SU-DHL-6 (cell line): ENCODE measurements at regions not wholly inside any gene's neighbourhood (a gene's known extent, or its start where the extent isn't known, plus 50 kb on each side); places are given as distances from the start of the nearest gene placed in this dataset.

Experiments used
- H2AFZ ChIP-seq: fragments of 200-600 bp; sonication (generic); 2 replicates; pipeline ENCODE4 v1.6.1; 2014; ENCODE audit warnings: low read depth, mild to moderate bottlenecking, moderate library complexity, mixed read lengths, antibody characterized with exemption, low read length; ENCODE audit not compliant: severe bottlenecking
- H3F3A ChIP-seq: fragments of 200-600 bp; shearing (Covaris generic); 2 replicates; pipeline ENCODE4 v1.6.0; 2016; ENCODE audit warnings: antibody characterized with exemption, mild to moderate bottlenecking; ENCODE audit not compliant: insufficient read depth
- H3K27ac ChIP-seq: fragments of 200-600 bp; sonication (generic); 2 replicates; pipeline ENCODE4 v1.5.1; 2016; ENCODE audit warnings: low read depth, mild to moderate bottlenecking, low read length, moderate library complexity, mixed read lengths
- H3K27me3 ChIP-seq: fragments of 200-600 bp; sonication (generic), shearing (Covaris generic); 2 replicates; pipeline ENCODE4 v1.6.0; 2014; ENCODE audit warnings: mild to moderate bottlenecking, low read length
- H3K36me3 ChIP-seq: fragments of 200-600 bp; sonication (generic); 2 replicates; pipeline ENCODE4 v1.6.1; 2014; ENCODE audit warnings: mild to moderate bottlenecking, low read length, mixed read lengths
- H3K4me2 ChIP-seq: fragments of 300-600, 200-600 bp; shearing (Covaris generic), sonication (generic); 2 replicates; pipeline ENCODE4 v1.6.0; 2014; ENCODE audit warnings: low read length, low read depth, mild to moderate bottlenecking; ENCODE audit not compliant: poor library complexity, severe bottlenecking
- H3K4me3 ChIP-seq: fragments of 200-600 bp; sonication (generic); 2 replicates; pipeline ENCODE4 v1.5.1; 2014; ENCODE audit warnings: antibody characterized with exemption, low read length, mild to moderate bottlenecking, mixed read lengths; ENCODE audit not compliant: insufficient read depth, poor library complexity, severe bottlenecking
- H3K79me2 ChIP-seq: fragments of 200-600 bp; sonication (generic); 2 replicates; pipeline ENCODE4 v1.6.1; 2014; ENCODE audit warnings: mild to moderate bottlenecking, low read length, moderate library complexity; ENCODE audit not compliant: insufficient read depth
- H3K9ac ChIP-seq: fragments of 200-600 bp; sonication (generic); 2 replicates; pipeline ENCODE4 v1.7.0; 2014; ENCODE audit warnings: mild to moderate bottlenecking, low read length
- H3K9me2 ChIP-seq: fragments of 200-600 bp; sonication (generic); replicated peaks from 2 replicates; pipeline ENCODE4 v1.6.1; 2014; ENCODE audit warnings: low read length; ENCODE audit not compliant: insufficient read depth
- H3K9me3 ChIP-seq: fragments of 200-600 bp; sonication (generic); 2 replicates; pipeline ENCODE4 v1.6.1; 2014; ENCODE audit warnings: low read length, mixed read lengths; ENCODE audit not compliant: insufficient read depth
- H4K20me1 ChIP-seq: fragments of 200-600 bp; sonication (generic); 2 replicates; pipeline ENCODE4 v1.6.1; 2014; ENCODE audit warnings: low read depth, mild to moderate bottlenecking, antibody characterized with exemption, low read length, moderate library complexity, mixed read lengths
- EZH2phosphoT487 ChIP-seq: fragments of 200-600 bp; sonication (generic), shearing (Covaris generic); conservative IDR thresholded peaks from 2 replicates; pipeline ENCODE4 v1.6.1; 2018; ENCODE audit warnings: mild to moderate bottlenecking, antibody characterized with exemption, low read length, moderate library complexity, mixed read lengths
- TF ChIP-seq, protein P1 (sequence below): fragments of 200-600 bp; sonication (generic); IDR thresholded peaks from one replicate; pipeline ENCODE4 v1.5.1; 2017; ENCODE audit warnings: antibody characterized with exemption, mild to moderate bottlenecking, low read length, moderate library complexity; ENCODE audit not compliant: insufficient read depth, poor library complexity, severe bottlenecking

GRCh38 chr15:70535071-70535954 is 228.0 kb downstream of the UACA start:
- no peak overlapping the region for H3K4me3 ChIP-seq
- H3K79me2 ChIP-seq = no peaks in the 10 kb centered on the region
- H3K27me3 ChIP-seq = no peaks in the 10 kb centered on the region
- TF ChIP-seq, protein P1, sequence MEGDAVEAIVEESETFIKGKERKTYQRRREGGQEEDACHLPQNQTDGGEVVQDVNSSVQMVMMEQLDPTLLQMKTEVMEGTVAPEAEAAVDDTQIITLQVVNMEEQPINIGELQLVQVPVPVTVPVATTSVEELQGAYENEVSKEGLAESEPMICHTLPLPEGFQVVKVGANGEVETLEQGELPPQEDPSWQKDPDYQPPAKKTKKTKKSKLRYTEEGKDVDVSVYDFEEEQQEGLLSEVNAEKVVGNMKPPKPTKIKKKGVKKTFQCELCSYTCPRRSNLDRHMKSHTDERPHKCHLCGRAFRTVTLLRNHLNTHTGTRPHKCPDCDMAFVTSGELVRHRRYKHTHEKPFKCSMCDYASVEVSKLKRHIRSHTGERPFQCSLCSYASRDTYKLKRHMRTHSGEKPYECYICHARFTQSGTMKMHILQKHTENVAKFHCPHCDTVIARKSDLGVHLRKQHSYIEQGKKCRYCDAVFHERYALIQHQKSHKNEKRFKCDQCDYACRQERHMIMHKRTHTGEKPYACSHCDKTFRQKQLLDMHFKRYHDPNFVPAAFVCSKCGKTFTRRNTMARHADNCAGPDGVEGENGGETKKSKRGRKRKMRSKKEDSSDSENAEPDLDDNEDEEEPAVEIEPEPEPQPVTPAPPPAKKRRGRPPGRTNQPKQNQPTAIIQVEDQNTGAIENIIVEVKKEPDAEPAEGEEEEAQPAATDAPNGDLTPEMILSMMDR = no peak
- TF ChIP-seq EZH2phosphoT487 = no peak
- no peaks in the 10 kb centered on the region for H3F3A ChIP-seq
- no peak overlapping the region for H2AFZ ChIP-seq
- no peaks in the 10 kb centered on the region for H4K20me1 ChIP-seq
- H3K27ac ChIP-seq = no peak overlapping the region
- H3K9me2 ChIP-seq = no peaks in the 10 kb centered on the region
- H3K9me3 ChIP-seq = no peaks in the 10 kb centered on the region
- H3K36me3 ChIP-seq = no peaks in the 10 kb centered on the region
- H3K4me2 ChIP-seq = no peak overlapping the region
- no peak overlapping the region for H3K9ac ChIP-seq

DNA sequence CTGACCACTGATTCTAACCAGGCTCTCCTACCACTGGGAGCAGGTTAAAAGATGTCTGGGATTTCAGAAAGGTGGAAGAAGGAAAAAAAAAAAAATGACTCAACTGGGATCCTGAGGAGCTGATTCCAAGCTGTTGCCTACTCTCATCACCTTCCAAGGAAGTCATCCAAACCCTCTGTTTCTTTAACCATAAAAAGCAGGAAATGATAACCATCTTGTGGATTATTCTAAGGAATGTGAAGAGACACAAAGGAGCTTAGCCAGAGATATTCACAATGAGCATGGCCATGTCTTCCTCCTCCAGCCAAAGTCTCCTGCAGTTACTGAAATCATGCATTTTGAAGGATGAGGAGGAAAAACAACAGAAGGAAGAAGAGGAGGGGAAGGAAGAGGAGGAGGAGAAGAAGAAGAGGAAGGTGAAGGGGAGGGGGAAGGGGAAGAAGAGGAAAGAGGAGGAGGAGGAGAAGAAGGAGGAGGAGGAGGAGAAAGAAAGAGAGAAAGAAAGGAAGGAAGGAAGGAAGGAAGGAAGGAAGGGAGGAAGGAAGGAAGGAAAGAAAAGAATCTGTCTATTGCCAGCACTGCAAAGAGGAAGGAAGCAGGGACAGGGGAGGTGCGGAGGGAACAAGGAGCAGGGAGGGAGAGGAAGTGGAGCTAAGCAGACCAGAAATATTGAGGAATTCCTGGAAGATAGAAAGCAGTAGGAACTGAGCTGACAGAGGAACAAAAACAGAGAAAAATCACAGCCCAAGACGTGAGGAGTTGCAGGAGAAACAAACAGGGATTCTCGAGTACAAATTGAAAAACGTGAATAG is 229.2 kb downstream of the UACA start:
- Histone ChIP-seq H3K36me3 (no peaks in the 10 kb centered on the region), H3K9me2 (no peaks in the 10 kb centered on the region), H3K27me3 (no peaks in the 10 kb centered on the region), H3K79me2 (no peaks in the 10 kb centered on the region), H3K4me3 (no peak overlapping the region), H4K20me1 (no peaks in the 10 kb centered on the region), H3F3A (no peaks in the 10 kb centered on the region), H2AFZ (no peak overlapping the region), H3K27ac (no peak overlapping the region), H3K9me3 (no peaks in the 10 kb centered on the region), H3K4me2 (no peak overlapping the region), H3K9ac (no peak overlapping the region)
- no peak for TF ChIP-seq EZH2phosphoT487
- TF ChIP-seq, protein P1 = no peak

DNA sequence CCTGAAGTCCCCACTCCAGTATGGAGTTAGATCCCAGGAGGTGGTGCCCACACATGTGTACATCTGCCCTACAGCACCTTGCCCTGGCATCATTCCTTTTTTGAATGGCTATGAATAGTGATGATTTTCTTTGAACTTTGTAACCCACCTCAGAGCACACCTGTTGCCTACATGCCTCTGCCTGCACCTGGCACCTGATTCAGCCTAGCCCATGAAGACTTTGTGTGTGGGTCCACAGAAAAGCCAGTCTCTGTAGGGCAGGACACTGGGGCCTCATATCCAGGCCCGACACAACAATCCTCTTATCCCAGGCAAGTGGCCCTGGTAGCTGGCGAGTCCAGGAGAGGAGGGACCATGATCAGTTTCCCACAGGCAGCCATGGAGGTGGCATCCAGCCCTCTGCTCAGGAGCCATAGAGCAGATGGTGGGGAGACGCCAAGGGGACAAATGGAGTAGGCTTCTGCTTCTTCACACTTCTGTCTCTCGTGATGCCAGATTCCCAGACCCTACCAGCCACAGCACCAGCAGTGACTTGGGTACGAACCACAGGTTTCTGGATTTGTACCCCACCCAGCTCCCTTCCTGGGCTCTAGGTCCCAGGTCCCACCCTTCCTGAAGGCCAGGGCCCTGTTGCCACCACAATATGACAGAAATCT is 230.7 kb downstream of the UACA start:
- H3K9me2 ChIP-seq = no peaks in the 10 kb centered on the region
- H2AFZ ChIP-seq = no peak overlapping the region
- no peak overlapping the region for H3K4me2 ChIP-seq
- H3K9ac ChIP-seq = no peak overlapping the region
- no peaks in the 10 kb centered on the region for H3K27me3 ChIP-seq
- H3K9me3 ChIP-seq = no peaks in the 10 kb centered on the region
- TF ChIP-seq, protein P1 = no peak
- TF ChIP-seq EZH2phosphoT487 = no peak
- no peak overlapping the region for H3K27ac ChIP-seq
- H4K20me1 ChIP-seq = no peaks in the 10 kb centered on the region
- H3K4me3 ChIP-seq = no peak overlapping the region
- no peaks in the 10 kb centered on the region for H3K36me3 ChIP-seq
- H3K79me2 ChIP-seq = no peaks in the 10 kb centered on the region
- H3F3A ChIP-seq = no peaks in the 10 kb centered on the region
